GM21381 (cell line): ENCODE measurements at regions not wholly inside any gene's neighbourhood (a gene's known extent, or its start where the extent isn't known, plus 50 kb on each side); places are given as distances from the start of the nearest gene placed in this dataset.

Experiments used
- ATAC-seq: cut with Tn5 transposase; IDR thresholded peaks from one replicate; pipeline ENCODE4 v1.9.1; 2021; ENCODE audit warnings: mild to moderate bottlenecking, moderate library complexity; ENCODE audit not compliant: unreplicated experiment

DNA sequence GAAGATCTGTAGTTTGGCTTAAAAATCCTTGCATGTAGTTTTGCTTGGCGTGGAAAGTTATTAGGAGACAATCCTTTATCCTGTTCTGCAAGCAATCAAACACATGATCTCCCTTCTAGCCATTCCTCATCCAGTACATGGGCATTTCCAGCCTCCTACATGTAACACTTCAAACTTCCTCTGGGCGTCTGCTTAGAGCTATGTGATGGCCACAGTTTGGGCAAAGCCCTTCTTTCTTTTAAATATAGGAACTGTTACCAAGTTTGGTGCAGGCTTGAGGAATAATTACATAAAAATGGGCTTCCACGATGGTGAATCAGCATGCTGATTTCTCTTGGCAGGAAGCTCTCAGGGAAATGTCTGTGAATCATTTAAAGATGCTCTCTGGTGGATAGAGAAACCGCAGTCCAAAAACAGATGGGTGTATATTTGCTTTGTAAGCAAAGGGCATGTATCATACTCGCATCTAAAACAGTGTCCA, 176.9 kb upstream of the FMN2 start:
- ATAC-seq: no peak

DNA sequence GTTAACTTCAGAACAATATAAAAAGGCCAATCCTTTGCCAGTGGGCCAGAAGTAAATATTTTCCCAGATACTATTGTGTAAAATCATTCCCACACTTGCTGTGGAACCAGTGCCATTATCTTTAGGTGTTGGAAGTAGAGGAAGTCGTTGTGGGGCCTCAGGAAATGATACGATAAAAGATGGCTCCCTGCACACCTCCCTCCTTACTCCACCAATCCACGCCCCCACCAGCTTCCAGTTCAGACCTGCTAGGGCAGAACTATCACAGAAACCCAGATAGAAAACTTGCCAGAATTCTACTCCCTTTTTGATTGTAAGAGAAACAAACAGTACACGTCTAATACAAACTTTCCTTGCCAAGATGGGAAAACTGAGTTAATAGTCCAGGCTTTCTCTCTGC, 173.0 kb upstream of the FMN2 start:
- ATAC-seq: no peak

DNA sequence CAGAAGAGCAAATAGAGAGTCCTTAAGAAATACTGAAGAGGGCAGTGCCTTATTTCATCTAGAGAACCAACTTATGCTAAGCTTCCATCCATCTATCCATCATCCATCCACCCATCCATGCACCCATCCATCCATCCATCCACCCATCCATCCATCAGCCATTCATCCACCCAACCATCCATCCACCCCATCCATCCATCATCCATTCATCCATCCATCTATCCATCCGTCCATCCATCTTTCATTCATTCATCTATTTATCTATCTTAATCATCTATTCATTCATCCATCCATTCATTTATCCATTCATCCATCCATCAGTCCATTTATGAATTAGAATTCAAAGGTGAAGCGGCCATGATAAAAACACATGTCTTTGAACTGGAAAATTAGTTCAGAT, 171.5 kb upstream of the FMN2 start:
- no peak for ATAC-seq

DNA sequence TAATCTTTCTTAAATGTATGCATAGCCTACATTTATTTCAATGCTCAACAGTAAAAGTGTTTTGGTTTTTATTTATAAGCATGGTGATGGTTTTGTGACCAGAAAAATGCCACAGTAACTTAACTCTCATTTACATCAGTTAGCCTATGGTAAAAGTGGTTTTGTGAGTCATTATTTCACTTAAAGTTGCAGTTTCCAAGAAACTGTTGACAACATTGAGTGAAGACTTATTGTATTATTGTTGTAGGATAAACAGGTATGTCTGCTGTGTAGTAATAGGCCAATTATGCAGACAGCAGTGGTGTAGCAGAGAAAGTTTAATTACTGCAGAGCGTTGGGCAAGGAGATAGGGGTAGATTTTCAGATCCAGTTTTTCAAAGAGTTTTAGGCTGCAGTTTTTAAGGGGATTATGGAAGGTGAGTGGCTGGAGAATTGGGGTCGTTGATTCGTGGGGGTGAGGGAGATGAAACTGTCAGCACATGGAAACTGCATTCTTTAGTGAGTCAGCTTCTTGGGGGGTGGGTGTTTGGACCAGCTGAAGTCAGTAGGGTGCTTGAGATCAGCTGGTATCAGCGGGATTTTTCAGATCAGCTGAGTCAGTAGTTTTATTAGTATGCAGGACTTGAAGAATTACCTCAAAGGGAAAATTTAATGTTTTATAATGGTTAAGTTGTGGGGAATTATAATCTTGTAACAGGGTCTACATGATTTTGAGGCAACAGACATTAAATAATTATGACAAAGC, 168.7 kb upstream of the FMN2 start:
- ATAC-seq: no peak

- no peak for ATAC-seq
Observed at GRCh38 chr1:239924741-239925350, 166.8 kb upstream of the FMN2 start.

GRCh38 chr1:239926184-239926583, 165.5 kb upstream of the FMN2 start:
- ATAC-seq: no peak

GRCh38 chr1:239929317-239929716, 162.4 kb upstream of the FMN2 start:
- ATAC-seq: no peak

DNA sequence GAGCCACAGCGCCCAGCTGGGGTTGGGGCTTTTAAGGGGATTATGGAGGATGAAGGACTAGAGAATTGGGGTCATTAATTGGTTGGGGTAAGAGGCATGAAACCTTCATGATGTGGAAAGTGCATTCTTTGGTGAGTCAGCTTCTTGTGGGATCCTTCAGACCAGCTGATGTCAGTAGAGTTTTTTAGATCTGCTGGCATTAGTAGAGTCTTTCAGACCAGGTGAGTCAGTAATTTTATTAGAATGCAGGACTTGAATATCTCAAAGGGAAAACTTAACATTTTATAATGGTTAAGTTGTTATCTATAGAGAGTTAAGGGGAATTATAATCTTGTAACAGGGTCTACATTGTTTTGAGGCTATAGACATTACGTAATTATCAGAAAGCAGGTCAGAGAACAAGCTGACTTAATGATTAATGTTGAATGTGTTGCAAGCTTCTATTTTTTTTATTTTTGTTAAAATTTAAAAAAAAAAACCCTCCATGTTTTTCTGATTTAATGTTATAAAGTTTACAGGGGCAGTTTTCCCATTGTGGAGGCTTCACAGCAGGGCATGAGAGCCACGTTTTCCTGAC, 160.9 kb upstream of the FMN2 start:
- no peak for ATAC-seq

DNA sequence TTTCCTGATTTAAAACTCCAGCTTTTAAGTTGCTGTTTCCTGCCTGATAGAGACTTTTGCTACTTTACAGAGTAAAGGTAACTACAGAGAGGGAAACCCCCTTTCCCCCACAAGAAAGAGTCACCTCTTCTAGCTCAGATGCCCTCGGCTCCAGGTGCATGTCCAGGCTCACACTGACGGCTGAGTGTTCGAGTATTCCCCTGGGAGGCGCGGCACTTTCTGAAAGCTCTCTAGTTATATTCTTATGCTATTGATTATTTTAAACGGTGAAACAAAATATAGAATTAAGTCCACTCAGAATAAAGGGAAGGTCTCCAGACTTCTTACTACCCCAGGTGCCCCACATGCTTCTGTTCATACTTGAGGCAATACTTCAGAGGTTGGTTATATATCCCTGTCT, 160.3 kb upstream of the FMN2 start:
- ATAC-seq: no peak

DNA sequence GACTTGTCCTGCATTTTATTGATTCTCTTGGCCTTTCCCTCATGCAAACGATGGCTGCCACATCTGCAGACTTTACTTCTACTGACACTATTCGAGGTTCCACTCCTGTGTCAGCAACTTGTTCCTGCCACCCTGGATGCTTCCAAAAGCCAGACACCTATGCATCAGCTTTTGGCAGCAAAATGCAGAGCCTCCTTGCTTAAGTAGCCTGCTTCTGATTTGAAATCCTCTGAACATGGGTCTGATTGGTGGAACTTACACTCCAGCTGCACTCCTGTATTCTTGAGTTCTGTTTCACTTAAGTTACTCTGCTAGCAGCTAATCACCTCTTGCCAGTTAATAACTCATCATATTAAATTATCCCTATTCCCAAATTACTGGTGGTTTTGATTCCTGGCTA, 152.1 kb upstream of the FMN2 start:
- ATAC-seq: no peak

DNA sequence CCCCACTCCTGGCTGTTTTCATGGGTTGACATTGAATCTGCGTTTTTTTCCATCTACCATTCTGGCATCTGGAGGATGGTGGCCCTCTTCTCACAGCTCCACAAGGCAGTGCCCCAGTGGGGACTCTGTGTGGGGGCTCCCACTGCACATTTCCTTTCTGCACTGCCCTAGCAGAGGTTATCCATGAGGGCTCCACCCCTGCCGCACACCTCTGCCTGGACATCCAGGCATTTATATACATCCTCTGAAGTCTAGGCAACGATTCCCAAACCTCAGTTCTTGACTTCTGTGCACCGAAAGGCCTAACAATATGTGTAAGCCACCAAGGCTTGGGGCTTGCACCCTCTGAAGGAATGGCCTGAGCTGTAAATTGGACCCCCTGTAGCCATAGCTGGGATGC, 147.9 kb upstream of the FMN2 start:
- no peak for ATAC-seq

DNA sequence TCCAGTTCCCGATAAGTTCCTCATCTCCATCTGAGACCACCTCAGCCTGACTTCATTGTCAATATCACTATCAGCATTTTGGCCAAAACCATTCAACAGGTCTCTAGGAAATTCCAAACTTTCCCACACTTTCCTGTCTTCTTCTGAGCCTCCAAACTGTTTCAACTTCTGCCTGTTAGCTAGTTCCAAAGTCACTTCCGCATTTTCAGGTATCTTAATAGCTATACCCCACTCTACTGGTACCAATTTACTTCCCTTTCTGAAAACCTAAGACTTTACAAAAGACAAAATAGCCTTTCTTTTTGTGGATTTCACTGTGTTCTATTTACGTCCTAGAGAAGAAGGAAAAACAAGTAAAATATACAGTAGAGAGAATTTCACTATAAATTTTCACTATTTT, 147.0 kb upstream of the FMN2 start:
- no peak for ATAC-seq

DNA sequence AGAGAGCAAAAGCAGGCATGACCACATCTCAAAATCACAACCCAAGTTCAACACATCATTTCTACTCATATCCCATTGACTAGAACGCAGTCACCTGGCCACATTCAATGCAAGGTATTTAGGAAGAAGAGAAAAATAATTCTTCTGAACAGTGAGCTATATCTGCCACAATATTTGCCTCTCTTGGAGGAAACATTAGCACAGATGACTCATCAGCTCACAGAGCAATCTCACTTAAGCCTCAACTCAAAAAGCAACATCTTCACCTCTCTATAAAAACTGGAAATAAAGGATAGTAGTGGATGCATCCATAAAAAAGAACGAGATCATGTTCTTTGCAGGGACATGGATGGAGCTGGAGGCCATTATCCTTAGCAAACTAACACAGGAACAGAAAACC, 143.9 kb upstream of the FMN2 start:
- ATAC-seq: no peak

DNA sequence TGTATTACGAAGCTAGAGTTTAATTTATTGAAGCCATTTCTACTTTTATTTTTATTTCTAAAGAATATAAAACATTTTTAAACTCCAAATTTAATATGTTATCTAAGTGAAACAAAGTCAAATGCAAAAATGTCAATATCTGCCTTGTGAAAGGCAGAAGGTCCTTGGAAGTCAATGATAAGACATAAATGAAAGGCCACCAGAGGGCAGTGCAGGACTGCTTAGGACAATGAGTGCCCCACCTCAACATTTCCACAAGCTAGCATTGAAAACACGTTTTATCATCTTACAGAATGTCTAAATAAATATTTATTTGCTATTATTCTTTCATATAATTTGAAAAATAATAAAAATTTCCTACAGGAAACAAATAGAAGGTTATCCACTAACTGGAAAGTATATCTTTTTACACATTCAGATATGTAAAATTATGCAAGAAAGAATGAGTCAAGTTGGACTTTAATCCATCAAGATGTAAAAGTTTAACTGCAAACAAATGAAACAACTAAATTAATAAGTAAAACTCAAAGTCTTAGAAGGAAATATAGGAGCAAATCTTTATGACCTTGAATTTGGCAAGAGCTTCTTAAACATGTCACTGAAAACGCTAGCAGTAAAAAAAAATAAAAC, 140.1 kb upstream of the FMN2 start:
- peak; percentile 79 for ATAC-seq

- ATAC-seq: no peak
Observed at GRCh38 chr1:239952348-239953308, 139.1 kb upstream of the FMN2 start.

- ATAC-seq: no peak
Observed at GRCh38 chr1:239954836-239955235, 136.8 kb upstream of the FMN2 start.

DNA sequence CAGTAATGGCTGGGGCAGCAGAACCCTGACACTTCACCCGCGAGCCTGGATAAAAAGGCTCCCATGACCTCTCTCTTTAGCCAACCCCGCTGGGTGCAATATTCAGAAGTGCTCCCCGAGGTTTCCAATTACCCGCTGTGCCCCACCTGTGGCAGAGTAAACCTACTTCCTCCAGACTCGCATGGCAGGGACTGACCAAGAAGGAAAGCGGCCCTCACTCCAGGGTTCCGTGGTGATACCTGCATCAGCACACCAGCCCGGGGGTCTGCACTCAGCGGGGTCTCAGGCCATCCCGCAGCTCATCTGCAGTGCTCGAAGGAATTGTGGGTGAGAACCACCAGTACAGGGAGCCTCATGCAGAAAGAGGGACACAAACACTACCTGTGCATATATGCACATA, 136.3 kb upstream of the FMN2 start:
- no peak for ATAC-seq

DNA sequence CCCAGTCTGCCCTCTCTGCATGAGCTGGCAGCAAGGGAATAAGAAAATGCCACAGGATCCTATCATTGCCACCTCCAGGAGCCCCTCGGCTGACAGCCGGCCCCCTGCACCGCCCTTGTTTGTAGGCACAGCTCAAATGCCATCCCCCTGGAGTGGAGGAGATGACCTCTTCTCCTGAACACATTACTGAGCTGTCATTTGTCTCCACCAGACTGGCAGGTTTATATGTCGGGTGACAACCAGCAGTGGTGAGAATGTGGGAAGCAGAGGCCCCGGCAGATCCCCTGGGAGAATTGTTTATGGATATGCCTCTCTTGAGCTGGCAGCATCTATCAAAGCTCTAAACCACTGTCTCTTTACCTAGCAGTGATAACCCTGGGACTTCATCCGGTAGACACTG, 135.4 kb upstream of the FMN2 start:
- no peak for ATAC-seq

DNA sequence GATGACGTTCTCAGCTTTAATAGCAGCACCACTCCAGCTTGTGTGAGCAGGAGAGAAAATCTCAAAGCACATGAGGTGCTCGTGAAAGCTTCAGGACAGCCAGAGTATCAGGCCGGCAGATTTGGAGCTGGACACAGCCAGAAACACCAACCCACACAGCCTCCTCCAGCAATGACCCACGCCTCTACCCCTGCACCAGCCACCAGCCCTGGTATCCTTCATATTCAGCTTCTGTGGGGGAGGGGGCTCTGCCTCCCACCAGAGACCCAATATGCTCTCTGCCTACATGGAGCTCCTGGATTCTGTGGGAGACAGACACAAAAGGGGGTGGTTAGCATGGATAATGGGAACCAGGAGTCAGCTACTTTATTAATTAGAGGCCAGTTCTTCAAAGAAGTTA, 133.6 kb upstream of the FMN2 start:
- no peak for ATAC-seq

DNA sequence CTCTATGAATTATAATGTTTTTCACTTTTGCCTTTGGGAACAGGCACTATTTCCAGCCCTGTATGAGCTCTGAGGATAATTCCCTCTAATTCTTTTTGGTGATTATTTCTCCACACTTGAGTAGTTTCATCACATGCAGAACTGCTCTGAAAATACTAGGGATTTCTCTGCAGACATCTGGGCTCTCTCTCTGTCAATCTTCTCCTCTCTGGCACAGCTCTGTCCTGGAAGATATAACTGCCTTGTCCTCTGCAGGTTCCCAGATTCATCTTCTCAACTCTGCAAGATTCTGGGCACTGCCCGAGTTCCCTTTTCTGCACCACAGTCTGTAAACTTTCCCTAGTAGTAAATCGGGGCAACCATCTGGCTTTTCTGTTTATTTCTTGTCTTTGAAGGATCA, 131.3 kb upstream of the FMN2 start:
- no peak for ATAC-seq

- ATAC-seq: no peak
Observed at GRCh38 chr1:239963856-239964255, 127.8 kb upstream of the FMN2 start.
